IPS-11a (cell line): ENCODE measurements at regions not wholly inside any gene's neighbourhood (a gene's known extent, or its start where the extent isn't known, plus 50 kb on each side); places are given as distances from the start of the nearest gene placed in this dataset.
"Not testable (repeated sequence)": the region's sequence is repeated elsewhere in the genome, so short reads cannot be mapped to it uniquely, and the experiment has no call there.

Experiments
- H3K4me3 ChIP-seq: one replicate; pipeline ENCODE4 v1.5.1; 2013; ENCODE audit warnings: low read depth, low read length, control low read depth

- H3K4me3 ChIP-seq: not testable (repeated sequence)
Observed at GRCh38 chr20:59490196-59491004, 113.9 kb upstream of the PHACTR3 start.

- H3K4me3 ChIP-seq: no peak overlapping the region
Observed at GRCh38 chr20:59491884-59492283, 112.5 kb upstream of the PHACTR3 start.

GRCh38 chr20:59493926-59494325, 110.4 kb upstream of the PHACTR3 start:
- no peak overlapping the region for H3K4me3 ChIP-seq

GRCh38 chr20:59495166-59495565, 109.2 kb upstream of the PHACTR3 start:
- no peak overlapping the region for H3K4me3 ChIP-seq

GRCh38 chr20:59495894-59496510, 108.3 kb upstream of the PHACTR3 start:
- no peak overlapping the region for H3K4me3 ChIP-seq

GRCh38 chr20:59498291-59498690, 106.0 kb upstream of the PHACTR3 start:
- no peak overlapping the region for H3K4me3 ChIP-seq

GRCh38 chr20:59499863-59500262, 104.5 kb upstream of the PHACTR3 start:
- no peak overlapping the region for H3K4me3 ChIP-seq

- H3K4me3 ChIP-seq: no peak overlapping the region
Observed at GRCh38 chr20:59508729-59509128, 95.6 kb upstream of the PHACTR3 start.

GRCh38 chr20:59512651-59513050, 91.7 kb upstream of the PHACTR3 start:
- H3K4me3 ChIP-seq: no peak overlapping the region

- no peak overlapping the region for H3K4me3 ChIP-seq
Observed at GRCh38 chr20:59514554-59514953, 89.8 kb upstream of the PHACTR3 start.

GRCh38 chr20:59515013-59515905, 89.1 kb upstream of the PHACTR3 start:
- peak overlapping the region; percentile 25 for H3K4me3 ChIP-seq

- H3K4me3 ChIP-seq: no peak overlapping the region
Observed at GRCh38 chr20:59515906-59516209, 88.5 kb upstream of the PHACTR3 start.

- H3K4me3 ChIP-seq: no peak overlapping the region
Observed at GRCh38 chr20:59518881-59519706, 85.2 kb upstream of the PHACTR3 start.

- H3K4me3 ChIP-seq: no peak overlapping the region
Observed at GRCh38 chr20:59519707-59520014, 84.7 kb upstream of the PHACTR3 start.

- no peak overlapping the region for H3K4me3 ChIP-seq
Observed at GRCh38 chr20:59520814-59521213, 83.5 kb upstream of the PHACTR3 start.

- no peak overlapping the region for H3K4me3 ChIP-seq
Observed at GRCh38 chr20:59525500-59526241, 78.7 kb upstream of the PHACTR3 start.

GRCh38 chr20:59526242-59527225, 77.8 kb upstream of the PHACTR3 start:
- no peak overlapping the region for H3K4me3 ChIP-seq

- no peak overlapping the region for H3K4me3 ChIP-seq
Observed at GRCh38 chr20:59530782-59531181, 73.6 kb upstream of the PHACTR3 start.

- H3K4me3 ChIP-seq: no peak overlapping the region
Observed at GRCh38 chr20:59537991-59538390, 66.3 kb upstream of the PHACTR3 start.
